Activated B cell treated with CpG ODN at 0.5 μM for 24 hours (primary cell): ENCODE measurements at regions not wholly inside any gene's neighbourhood (a gene's known extent, or its start where the extent isn't known, plus 50 kb on each side); places are given as distances from the start of the nearest gene placed in this dataset.

ENCODE experiments used
- ATAC-seq: fragments of 200-7000 bp; cut with Tn5 transposase; one replicate; pipeline ENCODE4 v1.10.0; 2021; ENCODE audit warnings: low read depth, mild to moderate bottlenecking, moderate library complexity
- CTCF ChIA-PET: fragments of 350-600 bp; sonication (Branson Sonifier 250); formaldehyde crosslinking; loops from one replicate; lab custom pipeline; 2021; ENCODE audit warnings: antibody characterized with exemption; lab: Charles Lee
- POLR2A ChIA-PET: fragments of 350-600 bp; sonication (Branson Sonifier 250); formaldehyde crosslinking; loops from one replicate; lab custom pipeline; 2021; ENCODE audit warnings: antibody characterized with exemption; lab: Charles Lee
- DNase-seq: peaks from one replicate; pipeline ENCODE4 v3.0.0; 2022
- H3K27ac Mint-ChIP-seq: one replicate; pipeline ENCODE4 v1.8.0; 2020; ENCODE audit warnings: mixed read lengths
- H3K27me3 Mint-ChIP-seq: one replicate; pipeline ENCODE4 v1.8.0; 2021; ENCODE audit warnings: mixed read lengths
- H3K36me3 Mint-ChIP-seq: one replicate; pipeline ENCODE4 v1.8.0; 2021; ENCODE audit warnings: low read depth, mixed read lengths
- H3K4me1 Mint-ChIP-seq: one replicate; pipeline ENCODE4 v1.8.0; 2021; ENCODE audit warnings: mixed read lengths
- H3K4me3 Mint-ChIP-seq: one replicate; pipeline ENCODE4 v1.8.0; 2020; ENCODE audit warnings: mild to moderate bottlenecking, mixed read lengths
- H3K9me3 Mint-ChIP-seq: one replicate; pipeline ENCODE4 v1.8.0; 2020; ENCODE audit warnings: mixed read lengths
- intact Hi-C: fragments of 100-400 bp; cut with micrococcal nuclease; formaldehyde crosslinking; loops from one replicate; pipeline ENCODE4 v1.15.1; 2024
- TF ChIP-seq, protein P1 (sequence below): fragments of 200-600 bp; IDR thresholded peaks from one replicate; pipeline ENCODE4 v1.8.0; 2022; ENCODE audit warnings: antibody characterized with exemption, mild to moderate bottlenecking

GRCh38 chr6:135129136-135129856 lies 51.8 kb upstream of the MYB start:
- DNase-seq (no peak), ATAC-seq (peak; percentile 56)
- peak overlapping the region; percentile 9 for H3K4me3 Mint-ChIP-seq
- CTCF ChIA-PET, result no interaction called here
- H3K27me3 Mint-ChIP-seq, result no peaks in the 10 kb centered on the region
- H3K27ac Mint-ChIP-seq, result peak overlapping the region; percentile 38
- TF ChIP-seq, protein P1, sequence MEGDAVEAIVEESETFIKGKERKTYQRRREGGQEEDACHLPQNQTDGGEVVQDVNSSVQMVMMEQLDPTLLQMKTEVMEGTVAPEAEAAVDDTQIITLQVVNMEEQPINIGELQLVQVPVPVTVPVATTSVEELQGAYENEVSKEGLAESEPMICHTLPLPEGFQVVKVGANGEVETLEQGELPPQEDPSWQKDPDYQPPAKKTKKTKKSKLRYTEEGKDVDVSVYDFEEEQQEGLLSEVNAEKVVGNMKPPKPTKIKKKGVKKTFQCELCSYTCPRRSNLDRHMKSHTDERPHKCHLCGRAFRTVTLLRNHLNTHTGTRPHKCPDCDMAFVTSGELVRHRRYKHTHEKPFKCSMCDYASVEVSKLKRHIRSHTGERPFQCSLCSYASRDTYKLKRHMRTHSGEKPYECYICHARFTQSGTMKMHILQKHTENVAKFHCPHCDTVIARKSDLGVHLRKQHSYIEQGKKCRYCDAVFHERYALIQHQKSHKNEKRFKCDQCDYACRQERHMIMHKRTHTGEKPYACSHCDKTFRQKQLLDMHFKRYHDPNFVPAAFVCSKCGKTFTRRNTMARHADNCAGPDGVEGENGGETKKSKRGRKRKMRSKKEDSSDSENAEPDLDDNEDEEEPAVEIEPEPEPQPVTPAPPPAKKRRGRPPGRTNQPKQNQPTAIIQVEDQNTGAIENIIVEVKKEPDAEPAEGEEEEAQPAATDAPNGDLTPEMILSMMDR, result no peak
- intact Hi-C loops, result no loop called here
- POLR2A ChIA-PET, result interaction anchor here (0.7 to 1.5 kb wide), 2 partner anchors 9 to 75 kb away, joined by 5 to 7 read pairs; partner anchors contain the start of gene HBS1L
- peaks cover 14% of the 10 kb centered on the region for H3K4me1 Mint-ChIP-seq
- H3K36me3 Mint-ChIP-seq, result no peaks in the 10 kb centered on the region
- H3K9me3 Mint-ChIP-seq, result no peaks in the 10 kb centered on the region

DNA sequence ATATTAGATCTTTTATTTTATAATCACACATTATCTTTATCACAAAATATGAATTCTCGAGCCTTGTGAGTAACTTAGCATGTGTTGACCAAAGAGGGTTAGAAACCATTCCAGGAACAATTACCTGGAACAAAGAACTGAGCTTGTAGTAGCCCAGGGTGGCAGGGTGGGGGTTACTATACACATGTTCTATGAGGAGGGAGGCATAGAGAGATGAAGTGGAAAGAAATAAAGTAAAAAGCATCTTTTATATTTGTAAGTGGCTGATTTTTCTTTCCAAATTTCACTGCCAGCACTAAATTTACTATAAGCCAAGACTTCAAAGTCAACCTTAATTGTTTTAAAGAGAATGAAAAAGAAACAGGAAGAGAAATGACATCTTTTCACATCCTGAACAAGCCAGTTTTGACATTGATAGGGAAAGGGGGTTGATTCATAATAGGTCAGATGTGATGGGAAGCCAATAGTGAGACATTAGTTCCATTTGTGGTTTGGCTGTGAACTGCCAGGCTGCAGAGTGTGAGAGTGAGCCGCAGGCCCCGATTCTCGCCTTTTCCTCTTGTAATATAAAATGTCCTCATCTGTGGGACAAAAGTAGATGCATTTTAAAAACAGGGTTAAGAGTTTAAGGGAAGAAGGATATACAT lies 52.7 kb upstream of the MYB start:
- Mint-ChIP-seq H3K4me1 (peaks cover 14% of the 10 kb centered on the region), H3K27ac (peak overlapping the region; percentile 38), H3K27me3 (no peaks in the 10 kb centered on the region), H3K4me3 (no peak overlapping the region), H3K9me3 (no peaks in the 10 kb centered on the region), H3K36me3 (no peaks in the 10 kb centered on the region)
- ChIA-PET CTCF (no interaction called here), POLR2A (interaction anchor here (1.5 kb wide), 1 partner anchor 74 kb away, joined by 5 read pairs; the partner anchor contains the start of gene HBS1L)
- TF ChIP-seq, protein P1, result no peak
- ATAC-seq, result peak; percentile 62
- no peak for DNase-seq
- intact Hi-C loops, result loop anchor here (1.0 kb wide), 1 partner anchor 14 kb away; no protein-coding TSS in a partner anchor

DNA sequence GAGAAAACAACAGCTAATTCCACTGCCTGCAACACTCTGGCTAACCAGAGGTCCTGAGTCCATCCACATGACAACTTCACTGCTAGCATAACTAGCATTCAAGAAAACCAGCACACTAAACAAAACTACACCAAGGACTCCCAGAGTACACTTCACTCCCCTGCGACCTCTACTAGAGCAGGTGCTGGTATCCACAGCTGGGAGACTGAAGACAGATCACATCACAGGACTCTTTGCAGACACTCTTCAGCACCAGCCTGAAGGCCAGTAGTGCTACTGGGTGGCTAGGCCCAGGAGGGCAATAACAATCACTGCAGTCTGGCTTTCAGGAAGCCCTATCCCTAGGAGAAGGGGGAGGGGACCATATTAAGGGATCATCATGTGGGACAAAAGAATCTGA lies 54.4 kb upstream of the MYB start:
- peaks cover 14% of the 10 kb centered on the region for H3K4me1 Mint-ChIP-seq
- ATAC-seq (no peak), DNase-seq (no peak)
- no peak overlapping the region for H3K4me3 Mint-ChIP-seq
- POLR2A ChIA-PET, result no interaction called here
- intact Hi-C loops, result no loop called here
- TF ChIP-seq, protein P1, result no peak
- no peaks in the 10 kb centered on the region for H3K36me3 Mint-ChIP-seq
- CTCF ChIA-PET, result no interaction called here
- H3K27me3 Mint-ChIP-seq, result no peaks in the 10 kb centered on the region
- H3K27ac Mint-ChIP-seq, result no peak overlapping the region
- H3K9me3 Mint-ChIP-seq, result no peaks in the 10 kb centered on the region

- no peak overlapping the region for H3K27ac Mint-ChIP-seq
- H3K4me3 Mint-ChIP-seq, result no peak overlapping the region
Observed at GRCh38 chr6:135126034-135126433, 55.1 kb upstream of the MYB start.

More at GRCh38 chr6:135126034-135126433, 55.1 kb upstream of the MYB start:
- H3K9me3 Mint-ChIP-seq, result no peaks in the 10 kb centered on the region
- ATAC-seq, result no peak
- DNase-seq, result no peak
- intact Hi-C loops, result no loop called here
- ChIA-PET CTCF (interaction anchor here (1.4 kb wide), 1 partner anchor 18 kb away, joined by 3 read pairs; no protein-coding TSS in a partner anchor), POLR2A (interaction anchor here (0.6 kb wide), 1 partner anchor 73 kb away, joined by 3 read pairs; no protein-coding TSS in a partner anchor)
- H3K27me3 Mint-ChIP-seq, result no peaks in the 10 kb centered on the region
- no peaks in the 10 kb centered on the region for H3K36me3 Mint-ChIP-seq
- TF ChIP-seq, protein P1, result no peak
- peaks cover 14% of the 10 kb centered on the region for H3K4me1 Mint-ChIP-seq
